ENCODE measurements at regions not wholly inside any gene's neighbourhood (a gene's known extent, or its start where the extent isn't known, plus 50 kb on each side); places are given as distances from the start of the nearest gene placed in this dataset.

GRCh38 chr4:174138616-174139015 lies 144.9 kb downstream of the FBXO8 start:
- DNase-seq (ENCODE audit: low read depth in 1 of 2, low spot score in 2 of 2) (no peak), FAIRE-seq (no peak)
- H3K23ac ChIP-seq (ENCODE audit: insufficient read length), result no peak overlapping the region
- H3K14ac ChIP-seq (ENCODE audit: insufficient read length), result no peak overlapping the region
- no peak overlapping the region for H2BK12ac ChIP-seq (ENCODE audit: low read depth, low read length)
- TF ChIP-seq CHD2 (IDR thresholded peaks at IDR 0.05; ENCODE audit: low read length), result no peak
- H3K4me1 ChIP-seq (replicated peaks in 1 of 4; ENCODE audit: control insufficient read depth in 3 of 4, insufficient read depth in 4 of 4, low read length in 3 of 4), result peaks cover 0 to 5% (median 2%) of the 10 kb centered on the region in 4 experiments; a peak in 2 of 7 replicates
- no peak overlapping the region for H4K5ac ChIP-seq (ENCODE audit: insufficient read length, low read depth, low read length)
- no peak overlapping the region for H4K8ac ChIP-seq (ENCODE audit: extremely low read depth, insufficient read depth, low read length)
- CTCF ChIA-PET (ENCODE audit: partially characterized antibody), result no interaction called here
- no peaks in the 10 kb centered on the region for H3K79me2 ChIP-seq (ENCODE audit: control insufficient read depth in 1 of 2, insufficient read depth in 2 of 2, low read length in 2 of 2)
- no peak overlapping the region for H3K9ac ChIP-seq (replicated peaks in 1 of 4; ENCODE audit: extremely low read depth in 1 of 4, low read depth in 3 of 4, low read length in 3 of 4)
- no peak overlapping the region for H2BK5ac ChIP-seq (ENCODE audit: low read depth, low read length)
- no peaks in the 10 kb centered on the region for H4K20me1 ChIP-seq (replicated peaks in 1 of 2; ENCODE audit: control insufficient read depth in 1 of 2, insufficient read depth in 2 of 2, low read length in 2 of 2)
- H3K4me2 ChIP-seq (ENCODE audit: insufficient read depth in 1 of 2, low read depth in 2 of 2, low read length in 2 of 2), result no peak overlapping the region
- no peak overlapping the region for H3K18ac ChIP-seq (ENCODE audit: extremely low read depth, low read length)
- H3K79me1 ChIP-seq (ENCODE audit: low read depth, low read length), result no peaks in the 10 kb centered on the region
- H3K23me2 ChIP-seq (ENCODE audit: low read depth, low read length), result no peaks in the 10 kb centered on the region
- H3K27me3 ChIP-seq (replicated peaks in 1 of 4; ENCODE audit: control insufficient read depth in 3 of 4, extremely low read depth in 1 of 4, insufficient read depth in 3 of 4, low read length in 3 of 4), result no peaks in the 10 kb centered on the region
- no peak overlapping the region for H2AFZ ChIP-seq (ENCODE audit: low read length)
- no peak overlapping the region for H3K4me3 ChIP-seq (ENCODE audit: extremely low read depth in 1 of 4, insufficient read depth in 2 of 4, low read depth in 3 of 4, low read length in 4 of 4)
- H2BK120ac ChIP-seq (replicated peaks; ENCODE audit: low read depth, low read length), result no peak overlapping the region
- no peak overlapping the region for H2BK20ac ChIP-seq (ENCODE audit: low read length)
- H2BK15ac ChIP-seq (ENCODE audit: low read length), result no peak overlapping the region
- H4K91ac ChIP-seq (replicated peaks; ENCODE audit: insufficient read length, low read length), result no peak overlapping the region
- H2AK5ac ChIP-seq (ENCODE audit: low read depth, low read length), result no peak overlapping the region
- WGBS, 2 experiments (ENCODE audit: extremely low coverage in 1 of 2, insufficient coverage in 1 of 2, insufficient read length in 1 of 2, insufficient replicate concordance in 2 of 2, low coverage in 1 of 2, low lambda C conversion rate in 2 of 2, missing lambda C conversion rate in 1 of 2), result 100% methylated on average over 1 of the region's 1 CpG; no CpG with 5 or more reads in 1 of the 2 experiments
- H3K9me3 ChIP-seq (ENCODE audit: insufficient read depth in 2 of 2, low read depth in 1 of 2, low read length in 1 of 2), result no peaks in the 10 kb centered on the region
- H3K27ac ChIP-seq (ENCODE audit: low read depth, low read length), result no peak overlapping the region
- no peak overlapping the region for H3K56ac ChIP-seq (replicated peaks; ENCODE audit: insufficient read length, low read depth, low read length)
- H3K36me3 ChIP-seq (ENCODE audit: control insufficient read depth in 2 of 4, insufficient read depth in 4 of 4, low read length in 3 of 4), result no peaks in the 10 kb centered on the region
- no peak overlapping the region for H3K4ac ChIP-seq (replicated peaks; ENCODE audit: insufficient read length, low read depth, low read length)
- POLR2A ChIA-PET (ENCODE audit: partially characterized antibody), result no interaction called here
